HG03103 (cell line): ENCODE measurements at regions not wholly inside any gene's neighbourhood (a gene's known extent, or its start where the extent isn't known, plus 50 kb on each side); places are given as distances from the start of the nearest gene placed in this dataset.
"Not testable (repeated sequence)": the region's sequence is repeated elsewhere in the genome, so short reads cannot be mapped to it uniquely, and the experiment has no call there.

ENCODE experiments used
- ATAC-seq: cut with Tn5 transposase; IDR thresholded peaks from one replicate; pipeline ENCODE4 v1.9.1; 2021; ENCODE audit warnings: low read depth; ENCODE audit not compliant: unreplicated experiment

- no peak for ATAC-seq
Observed at GRCh38 chr2:2909086-2910035, 468.3 kb downstream of the EIPR1 start.

- ATAC-seq = no peak
Observed at GRCh38 chr2:2906091-2906490, 471.5 kb downstream of the EIPR1 start.

- ATAC-seq = no peak
Observed at GRCh38 chr2:2904721-2905350, 472.8 kb downstream of the EIPR1 start.

GRCh38 chr2:2902547-2903281 is 474.9 kb downstream of the EIPR1 start:
- ATAC-seq = no peak

GRCh38 chr2:2901384-2902345 is 476.0 kb downstream of the EIPR1 start:
- ATAC-seq = peak; percentile 85

GRCh38 chr2:2899826-2900225 is 477.8 kb downstream of the EIPR1 start:
- ATAC-seq = no peak

GRCh38 chr2:2898744-2899143 is 478.9 kb downstream of the EIPR1 start:
- ATAC-seq = no peak

GRCh38 chr2:2896643-2897042 is 481.0 kb downstream of the EIPR1 start:
- no peak for ATAC-seq

- no peak for ATAC-seq
Observed at GRCh38 chr2:2896011-2896410, 481.6 kb downstream of the EIPR1 start.

- not testable (repeated sequence) for ATAC-seq
Observed at GRCh38 chr2:2894011-2894410, 483.6 kb downstream of the EIPR1 start.

GRCh38 chr2:2892892-2893291 is 484.7 kb downstream of the EIPR1 start:
- ATAC-seq = no peak

- ATAC-seq = no peak
Observed at GRCh38 chr2:2892378-2892777, 485.2 kb downstream of the EIPR1 start.

- ATAC-seq = no peak
Observed at GRCh38 chr2:2890901-2891300, 486.7 kb downstream of the EIPR1 start.

GRCh38 chr2:2890246-2890645 is 487.4 kb downstream of the EIPR1 start:
- no peak for ATAC-seq

- ATAC-seq = no peak
Observed at GRCh38 chr2:2889646-2890045, 488.0 kb downstream of the EIPR1 start.

GRCh38 chr2:2889141-2889540 is 488.5 kb downstream of the EIPR1 start:
- no peak for ATAC-seq

GRCh38 chr2:2887772-2888387 is 489.7 kb downstream of the EIPR1 start:
- no peak for ATAC-seq

GRCh38 chr2:2886922-2887321 is 490.7 kb downstream of the EIPR1 start:
- no peak for ATAC-seq

- no peak for ATAC-seq
Observed at GRCh38 chr2:2881499-2881898, 496.1 kb downstream of the EIPR1 start.

GRCh38 chr2:2880938-2881337 is 496.7 kb downstream of the EIPR1 start:
- no peak for ATAC-seq
